GM21360 (cell line): ENCODE measurements at regions not wholly inside any gene's neighbourhood (a gene's known extent, or its start where the extent isn't known, plus 50 kb on each side); places are given as distances from the start of the nearest gene placed in this dataset.

ENCODE experiments used
- ATAC-seq: cut with Tn5 transposase; IDR thresholded peaks from one replicate; pipeline ENCODE4 v1.9.1; 2021; ENCODE audit warnings: mild to moderate bottlenecking, moderate library complexity; ENCODE audit not compliant: unreplicated experiment

DNA sequence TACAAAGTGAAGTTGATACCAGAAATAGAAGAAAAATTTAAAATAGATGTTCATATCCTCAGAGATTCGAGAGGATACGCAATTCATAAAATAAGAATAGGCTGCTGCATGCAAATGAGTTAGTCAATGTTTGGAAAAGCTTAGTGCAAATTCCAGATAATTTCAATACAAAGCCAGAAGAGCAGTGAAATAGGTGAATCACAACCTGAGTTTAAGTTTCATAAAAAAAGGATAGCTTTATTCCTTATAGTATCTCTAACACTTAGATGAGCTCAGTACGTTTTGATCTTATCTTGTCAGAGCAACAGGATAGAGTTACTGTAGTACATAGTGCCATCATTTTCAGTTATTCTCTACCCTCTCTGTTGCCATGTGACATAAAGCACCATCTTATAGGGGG, 653.4 kb upstream of the ZNF608 start:
- ATAC-seq: no peak

DNA sequence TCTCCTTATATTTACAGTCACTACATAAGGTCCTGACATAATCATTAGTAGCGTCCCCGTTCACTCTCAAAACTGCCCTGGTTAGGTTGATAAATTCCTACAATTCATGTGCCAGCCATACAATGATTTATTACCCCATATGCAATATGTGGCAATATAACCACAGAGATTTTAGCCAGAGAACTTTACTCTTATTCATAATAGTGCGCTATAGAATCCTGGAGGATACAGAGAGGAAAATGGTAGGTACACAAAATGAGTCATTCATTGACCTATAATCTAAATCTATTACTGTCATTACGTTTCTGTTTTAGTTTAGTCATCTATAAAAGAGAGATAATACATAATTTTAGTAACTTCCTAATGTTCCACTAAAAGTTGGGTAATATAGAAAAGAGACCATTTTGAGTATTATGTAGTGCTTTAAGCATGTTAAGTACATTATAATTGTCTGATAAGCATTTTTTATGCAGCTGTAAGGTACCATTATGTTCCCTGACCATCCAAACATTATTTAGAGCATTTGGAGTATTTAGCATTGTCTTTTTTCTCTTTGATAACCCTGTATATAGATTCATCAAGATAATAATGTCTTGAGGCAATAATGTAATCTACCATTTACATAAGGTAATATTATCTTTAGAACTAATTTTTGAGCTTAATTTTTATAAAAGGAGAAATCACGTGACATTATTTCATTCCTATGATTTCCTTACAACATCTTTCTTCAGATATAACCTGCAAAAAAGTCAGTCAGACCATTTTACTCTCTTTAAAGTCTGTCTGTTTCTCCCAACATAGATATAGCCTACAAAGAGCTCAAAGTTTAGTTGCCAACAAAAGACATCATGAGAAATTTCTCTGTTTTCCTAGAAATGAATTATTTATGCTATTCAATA, 655.5 kb upstream of the ZNF608 start:
- ATAC-seq: no peak

GRCh38 chr5:125402787-125403186, 656.3 kb upstream of the ZNF608 start:
- ATAC-seq: no peak

DNA sequence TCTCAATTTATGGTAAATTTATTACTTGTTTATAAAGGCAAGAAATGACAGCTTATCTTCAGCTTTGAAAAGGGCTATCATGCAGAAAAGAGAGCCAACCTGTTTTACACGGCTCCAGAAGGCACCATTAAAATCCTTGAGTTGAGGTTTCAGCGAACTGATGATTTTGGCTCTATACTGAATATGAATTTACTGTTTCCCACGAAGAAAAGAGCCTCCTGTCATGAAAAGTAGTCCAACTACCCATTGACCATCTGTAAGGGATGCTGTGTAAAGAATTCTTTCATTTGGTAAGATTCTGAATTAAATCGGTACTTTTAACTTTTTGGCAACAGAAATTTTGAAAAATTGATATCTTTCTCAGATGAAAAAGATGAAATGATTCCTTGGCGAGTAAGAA, 657.6 kb upstream of the ZNF608 start:
- ATAC-seq: no peak

DNA sequence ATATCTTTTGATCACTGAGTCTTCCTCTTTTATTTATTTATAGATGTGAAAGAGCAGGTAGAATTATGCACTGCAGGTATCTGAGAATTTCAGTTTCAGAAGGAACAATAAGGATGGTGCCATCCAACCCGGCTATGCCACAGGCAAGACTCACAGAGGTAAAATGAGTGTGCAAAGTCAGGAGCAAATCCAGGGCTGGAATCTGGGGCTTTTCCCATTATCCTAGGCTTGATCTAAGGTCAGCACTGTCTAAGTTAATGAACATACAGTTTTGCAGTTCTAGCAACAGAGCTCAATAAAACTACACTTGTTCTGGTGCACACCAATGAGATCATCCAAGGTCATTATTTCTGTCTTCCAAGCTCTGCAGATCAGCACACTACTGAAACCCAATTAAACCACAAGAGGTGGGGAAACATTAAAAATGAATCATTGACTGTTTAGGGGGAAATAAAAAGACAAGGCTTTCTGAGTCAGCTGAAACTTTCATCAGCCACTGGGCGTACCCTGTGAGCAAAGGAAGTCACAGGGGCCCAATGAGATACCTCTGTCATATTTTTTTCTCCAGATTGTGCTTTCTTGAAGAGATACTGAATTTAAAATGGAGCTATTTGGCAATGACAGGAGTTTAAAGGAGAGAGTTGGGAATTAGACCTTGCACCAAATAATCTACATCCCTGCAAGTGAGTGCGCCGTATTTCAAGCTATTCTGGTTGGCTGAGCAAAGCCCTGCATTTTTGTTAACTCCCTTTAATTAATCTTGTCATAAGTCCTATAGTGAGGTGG, 662.2 kb upstream of the ZNF608 start:
- peak; percentile 43 for ATAC-seq

- no peak for ATAC-seq
Observed at GRCh38 chr5:125409234-125409860, 662.9 kb upstream of the ZNF608 start.

DNA sequence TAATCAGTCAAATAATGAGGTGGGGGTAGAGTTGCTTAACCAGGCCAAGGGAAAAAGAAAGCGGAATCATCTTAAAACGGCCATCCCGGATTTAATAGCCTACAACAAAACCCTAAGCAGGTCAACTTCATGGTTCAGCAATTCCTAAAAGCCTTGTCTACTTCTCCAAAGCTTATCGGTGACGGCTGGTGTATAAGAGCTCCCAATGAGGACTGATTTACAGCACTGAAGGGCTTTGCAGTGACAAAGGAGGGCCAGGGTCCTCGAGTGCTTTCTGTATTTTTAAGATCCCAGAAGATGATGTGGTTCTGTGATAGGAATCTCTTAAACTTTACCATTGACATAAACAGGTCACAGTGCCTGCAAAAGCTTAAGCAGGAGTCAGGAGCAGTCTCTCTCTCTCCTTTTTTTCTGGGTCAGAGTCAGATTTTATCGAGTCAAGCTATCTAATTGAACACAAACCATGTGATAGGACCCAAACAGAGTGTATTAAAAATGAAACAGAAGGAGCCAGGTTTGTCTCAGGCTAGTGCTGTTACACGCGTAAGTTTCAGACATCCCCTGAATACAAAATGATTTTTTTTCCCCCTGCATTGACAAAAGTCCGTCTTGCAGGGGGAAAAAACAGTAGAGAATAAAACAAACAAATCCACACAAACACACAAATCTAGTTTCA, 663.6 kb upstream of the ZNF608 start:
- no peak for ATAC-seq

GRCh38 chr5:125410537-125411070, 664.2 kb upstream of the ZNF608 start:
- ATAC-seq: no peak

DNA sequence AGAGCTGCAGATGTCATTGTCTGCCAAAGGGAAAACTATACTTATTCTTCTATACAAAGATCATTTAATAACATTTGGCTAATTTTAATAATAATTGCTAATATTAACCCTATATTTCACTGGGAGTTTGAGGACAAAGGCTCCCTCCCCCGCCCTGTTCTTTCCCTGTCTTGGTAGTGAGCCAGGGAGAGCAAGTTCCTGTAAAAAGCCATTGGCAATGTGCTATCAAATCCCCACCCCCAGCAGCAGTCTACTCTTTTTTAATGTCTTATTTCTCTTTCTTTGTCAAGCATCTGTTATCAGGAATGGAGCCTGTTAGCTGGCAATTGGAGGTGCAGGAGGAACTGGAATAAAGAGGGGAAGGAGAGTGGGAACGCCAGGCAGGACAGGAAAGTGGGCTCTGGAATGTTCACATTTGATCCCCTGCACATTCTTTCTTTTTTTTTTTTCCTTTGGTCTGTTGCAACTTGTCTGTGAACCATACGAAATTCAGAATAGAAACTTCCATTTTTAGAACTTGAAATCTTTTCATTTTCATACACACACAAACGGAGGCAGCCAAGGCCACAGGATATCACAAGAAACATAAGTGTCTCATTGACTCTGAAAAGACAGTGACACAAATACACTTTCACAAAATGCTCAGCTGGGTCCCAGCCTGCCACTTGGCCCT, 664.8 kb upstream of the ZNF608 start:
- peak; percentile 58 for ATAC-seq

DNA sequence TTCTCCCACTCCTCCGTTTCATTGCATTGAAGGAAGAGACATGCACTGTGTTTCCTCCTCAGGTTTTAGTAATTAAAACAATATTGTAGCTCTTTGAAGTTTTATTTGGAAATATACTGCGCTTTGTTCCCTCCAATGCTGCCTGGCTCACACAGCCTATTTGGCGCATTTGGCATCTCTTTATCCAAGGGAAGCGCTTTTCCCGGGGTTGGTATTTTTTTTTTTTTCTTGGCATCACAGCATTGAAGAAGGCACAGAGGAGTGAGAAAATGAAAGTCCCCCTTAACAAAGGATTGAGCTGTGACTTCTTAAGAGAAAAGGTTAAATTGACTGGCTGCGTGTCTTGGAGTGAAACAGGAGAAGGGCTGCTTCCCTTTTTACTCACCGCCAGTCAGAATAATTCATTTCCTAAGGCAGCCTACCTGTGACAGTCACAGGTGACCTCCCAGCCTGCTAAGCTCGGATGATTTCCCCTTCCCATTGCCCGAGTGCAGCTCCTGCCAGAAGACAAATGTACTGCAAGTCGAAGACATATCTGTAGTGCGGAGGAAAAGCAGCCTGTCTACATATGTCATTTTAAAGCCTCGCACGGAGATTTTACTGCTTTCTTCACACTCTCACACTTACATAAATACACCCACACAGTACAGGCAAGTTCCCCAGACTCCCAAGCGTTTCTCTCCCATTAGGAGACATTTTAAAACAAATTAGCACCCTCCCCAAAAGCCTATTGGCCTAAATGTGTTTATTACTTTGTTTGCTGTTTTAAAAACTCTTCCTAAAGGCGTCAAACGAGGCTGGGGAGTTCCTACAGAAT, 665.5 kb upstream of the ZNF608 start:
- ATAC-seq: peak; percentile 59

GRCh38 chr5:125412561-125413495, 666.4 kb upstream of the ZNF608 start:
- ATAC-seq: no peak

- no peak for ATAC-seq
Observed at GRCh38 chr5:125413496-125414274, 667.2 kb upstream of the ZNF608 start.

- no peak for ATAC-seq
Observed at GRCh38 chr5:125415126-125415525, 668.7 kb upstream of the ZNF608 start.

- no peak for ATAC-seq
Observed at GRCh38 chr5:125416055-125416454, 669.6 kb upstream of the ZNF608 start.

DNA sequence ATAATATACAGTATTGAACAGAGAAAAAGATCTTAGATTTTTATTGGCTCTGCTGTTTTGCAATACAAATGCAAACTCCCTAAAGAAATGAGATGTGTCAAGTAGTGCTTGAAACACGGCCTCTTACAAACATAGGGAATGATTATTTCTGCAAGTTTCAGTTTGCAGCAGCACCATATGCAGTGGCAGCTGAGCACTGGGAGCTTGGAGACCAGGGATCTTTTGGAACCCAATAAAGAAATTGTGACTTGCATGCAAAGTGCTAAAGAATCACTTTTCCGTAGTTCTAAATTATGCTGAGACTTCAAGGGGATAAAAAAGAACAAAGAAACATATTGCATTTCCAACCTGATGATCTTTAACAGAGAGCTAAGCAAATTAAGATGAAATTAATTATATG, 674.6 kb upstream of the ZNF608 start:
- ATAC-seq: no peak

DNA sequence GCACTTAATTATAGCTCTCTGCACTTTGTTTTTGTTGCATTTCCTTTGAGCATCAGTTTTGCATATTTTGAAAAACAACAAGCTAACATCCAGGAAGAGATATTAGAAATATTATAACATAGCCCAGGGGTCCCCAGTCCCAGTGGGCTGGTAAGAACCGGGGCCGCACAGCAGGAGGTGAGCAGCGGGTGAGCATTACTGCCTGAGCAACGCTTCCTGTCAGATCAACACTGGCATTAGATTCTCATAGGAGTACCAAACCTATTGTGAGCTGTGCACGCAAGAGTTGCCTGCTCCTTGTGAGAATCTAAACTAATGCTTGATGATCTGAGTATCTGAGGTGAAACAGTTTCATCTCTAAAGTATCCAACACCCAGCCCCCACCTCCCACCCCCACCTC, 675.9 kb upstream of the ZNF608 start:
- no peak for ATAC-seq

- ATAC-seq: no peak
Observed at GRCh38 chr5:125424402-125425141, 678.1 kb upstream of the ZNF608 start.
